ENCODE measurements at regions not wholly inside any gene's neighbourhood (a gene's known extent, or its start where the extent isn't known, plus 50 kb on each side); places are given as distances from the start of the nearest gene placed in this dataset.

GRCh38 chr13:53198736-53199135 is 170.1 kb downstream of the OLFM4 start:
- H3K9ac ChIP-seq = no peak overlapping the region
- Mint-ChIP-seq H3K4me3 (no peak overlapping the region), H3K36me3 (no peaks in the 10 kb centered on the region), H3K27me3 (ENCODE audit: insufficient read depth, low read depth) (peaks cover 9% of the 10 kb centered on the region), H3K9me3 (no peaks in the 10 kb centered on the region), H3K4me1 (peaks cover 25% of the 10 kb centered on the region), H3K27ac (no peak overlapping the region)
- H2AFZ ChIP-seq (replicated peaks) = no peak overlapping the region
- no peaks in the 10 kb centered on the region for H3F3A ChIP-seq (ENCODE audit: low read depth)
- no peak overlapping the region for H3K4me3 ChIP-seq
- DNase-seq (ENCODE audit: low spot score) = no peak
- peaks cover 56% of the 10 kb centered on the region for H3K27me3 ChIP-seq
- H4K20me1 ChIP-seq (ENCODE audit: low read depth) = peaks cover 11% of the 10 kb centered on the region
- peaks cover 10% of the 10 kb centered on the region for H3K4me1 ChIP-seq
- H3K9me3 ChIP-seq (ENCODE audit: low read depth) = no peaks in the 10 kb centered on the region
- no peak overlapping the region for H3K4me2 ChIP-seq
- H3K27ac ChIP-seq = no peak overlapping the region
- TF ChIP-seq EZH2phosphoT487 (IDR thresholded peaks at IDR 0.05) (no peak), EZH2 (IDR thresholded peaks at IDR 0.05) (no peak), CTCF (IDR thresholded peaks at IDR 0.05) (no peak)
- H3K36me3 ChIP-seq = no peaks in the 10 kb centered on the region
- no peaks in the 10 kb centered on the region for H3K79me2 ChIP-seq (ENCODE audit: low read depth)

GRCh38 chr13:53200075-53200474 is 171.5 kb downstream of the OLFM4 start:
- H3K4me3 Mint-ChIP-seq = peak overlapping the region; percentile 22

GRCh38 chr13:53200498-53201453 is 172.2 kb downstream of the OLFM4 start:
- Histone ChIP-seq H2AFZ (replicated peaks) (no peak overlapping the region), H3K27me3 (peaks cover 77% of the 10 kb centered on the region)

More at GRCh38 chr13:53200075-53200474, 171.5 kb downstream of the OLFM4 start:
- no peak for TF ChIP-seq EZH2 (IDR thresholded peaks at IDR 0.05)
- H4K20me1 ChIP-seq (ENCODE audit: low read depth) = peaks cover 11% of the 10 kb centered on the region
- no peak overlapping the region for H3K27ac Mint-ChIP-seq
- no peaks in the 10 kb centered on the region for H3F3A ChIP-seq (ENCODE audit: low read depth)
- no peaks in the 10 kb centered on the region for H3K9me3 ChIP-seq (ENCODE audit: low read depth)
- no peak overlapping the region for H3K9ac ChIP-seq
- no peaks in the 10 kb centered on the region for H3K36me3 Mint-ChIP-seq
- no peak overlapping the region for H2AFZ ChIP-seq (replicated peaks)
- H3K4me1 Mint-ChIP-seq = peaks cover 25% of the 10 kb centered on the region
- DNase-seq (ENCODE audit: low spot score) = no peak
- no peaks in the 10 kb centered on the region for H3K9me3 Mint-ChIP-seq
- H3K4me3 ChIP-seq = no peak overlapping the region
- H3K79me2 ChIP-seq (ENCODE audit: low read depth) = no peaks in the 10 kb centered on the region
- H3K27me3 ChIP-seq = peaks cover 70% of the 10 kb centered on the region
- H3K4me1 ChIP-seq = peaks cover 10% of the 10 kb centered on the region
- H3K27me3 Mint-ChIP-seq (ENCODE audit: insufficient read depth, low read depth) = peaks cover 10% of the 10 kb centered on the region
- H3K36me3 ChIP-seq = no peaks in the 10 kb centered on the region
- no peak overlapping the region for H3K27ac ChIP-seq
- no peak overlapping the region for H3K4me2 ChIP-seq

More at GRCh38 chr13:53200498-53201453, 172.2 kb downstream of the OLFM4 start:
- peak; percentile 96 for DNase-seq (ENCODE audit: low spot score)
- H3K36me3 Mint-ChIP-seq = no peaks in the 10 kb centered on the region
- peaks cover 10% of the 10 kb centered on the region for H3K27me3 Mint-ChIP-seq (ENCODE audit: insufficient read depth, low read depth)
- no peaks in the 10 kb centered on the region for H3K9me3 Mint-ChIP-seq
- no peaks in the 10 kb centered on the region for H3K9me3 ChIP-seq (ENCODE audit: low read depth)
- no peak overlapping the region for H3K9ac ChIP-seq
- H3K4me1 ChIP-seq = peaks cover 10% of the 10 kb centered on the region
- no peak for TF ChIP-seq EZH2 (IDR thresholded peaks at IDR 0.05)
- no peak for TF ChIP-seq EZH2phosphoT487 (IDR thresholded peaks at IDR 0.05)
- peak; percentile 92 for TF ChIP-seq CTCF (IDR thresholded peaks at IDR 0.05)
- no peak overlapping the region for H3K27ac Mint-ChIP-seq
- H3K4me3 ChIP-seq = peak overlapping the region; percentile 36
- H3K36me3 ChIP-seq = no peaks in the 10 kb centered on the region
- no peaks in the 10 kb centered on the region for H3F3A ChIP-seq (ENCODE audit: low read depth)
- H3K4me2 ChIP-seq = peak overlapping the region; percentile 75
- no peaks in the 10 kb centered on the region for H3K79me2 ChIP-seq (ENCODE audit: low read depth)
- H3K27ac ChIP-seq = no peak overlapping the region
- H3K4me3 Mint-ChIP-seq = no peak overlapping the region
- H3K4me1 Mint-ChIP-seq = peaks cover 25% of the 10 kb centered on the region
- peaks cover 11% of the 10 kb centered on the region for H4K20me1 ChIP-seq (ENCODE audit: low read depth)
